ENCODE measurements at regions not wholly inside any gene's neighbourhood (a gene's known extent, or its start where the extent isn't known, plus 50 kb on each side); places are given as distances from the start of the nearest gene placed in this dataset.

DNA sequence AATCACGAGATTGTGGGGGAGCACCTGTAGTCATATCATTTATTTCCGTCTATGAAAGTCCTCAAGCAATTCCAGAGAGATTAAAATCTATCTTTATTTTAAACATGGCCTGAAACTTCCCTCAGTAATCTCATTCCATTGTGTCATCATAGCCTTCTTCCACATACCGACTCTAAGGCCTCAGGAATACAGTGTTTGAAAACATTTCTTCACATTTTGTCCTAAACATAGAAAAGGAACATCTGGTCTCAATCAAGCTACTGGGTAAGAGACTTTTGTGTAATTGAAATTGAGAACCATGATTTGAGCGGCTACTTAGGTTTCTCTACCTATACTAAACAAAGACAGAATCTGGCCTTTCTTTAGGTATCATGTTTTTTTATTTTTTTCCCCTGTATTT lies 78.0 kb upstream of the ELMO1 start:
- Histone ChIP-seq H3K4me3 (no peak overlapping the region), H3K9me3 (peaks cover 0 to under 1% (median 0%) of the 10 kb centered on the region in 4 donors), H3K27ac (no peak overlapping the region), H3K36me3 (no peaks in the 10 kb centered on the region), H3K4me1 (no peaks in the 10 kb centered on the region), H3K27me3 (no peaks in the 10 kb centered on the region)
- TF ChIP-seq POLR2A (IDR thresholded peaks at IDR 0.05) (no peak), EP300 (IDR thresholded peaks at IDR 0.05) (no peak), POLR2AphosphoS5 (IDR thresholded peaks at IDR 0.05) (no peak)
- TF ChIP-seq, protein P1, sequence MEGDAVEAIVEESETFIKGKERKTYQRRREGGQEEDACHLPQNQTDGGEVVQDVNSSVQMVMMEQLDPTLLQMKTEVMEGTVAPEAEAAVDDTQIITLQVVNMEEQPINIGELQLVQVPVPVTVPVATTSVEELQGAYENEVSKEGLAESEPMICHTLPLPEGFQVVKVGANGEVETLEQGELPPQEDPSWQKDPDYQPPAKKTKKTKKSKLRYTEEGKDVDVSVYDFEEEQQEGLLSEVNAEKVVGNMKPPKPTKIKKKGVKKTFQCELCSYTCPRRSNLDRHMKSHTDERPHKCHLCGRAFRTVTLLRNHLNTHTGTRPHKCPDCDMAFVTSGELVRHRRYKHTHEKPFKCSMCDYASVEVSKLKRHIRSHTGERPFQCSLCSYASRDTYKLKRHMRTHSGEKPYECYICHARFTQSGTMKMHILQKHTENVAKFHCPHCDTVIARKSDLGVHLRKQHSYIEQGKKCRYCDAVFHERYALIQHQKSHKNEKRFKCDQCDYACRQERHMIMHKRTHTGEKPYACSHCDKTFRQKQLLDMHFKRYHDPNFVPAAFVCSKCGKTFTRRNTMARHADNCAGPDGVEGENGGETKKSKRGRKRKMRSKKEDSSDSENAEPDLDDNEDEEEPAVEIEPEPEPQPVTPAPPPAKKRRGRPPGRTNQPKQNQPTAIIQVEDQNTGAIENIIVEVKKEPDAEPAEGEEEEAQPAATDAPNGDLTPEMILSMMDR (IDR thresholded peaks at IDR 0.05): no peak
- DNase-seq: no peak
- WGBS, 2 donors: 80 to 84% methylated on average over 4 of the region's 4 CpGs
- intact Hi-C loops (cut with DNase I): no loop called here

DNA sequence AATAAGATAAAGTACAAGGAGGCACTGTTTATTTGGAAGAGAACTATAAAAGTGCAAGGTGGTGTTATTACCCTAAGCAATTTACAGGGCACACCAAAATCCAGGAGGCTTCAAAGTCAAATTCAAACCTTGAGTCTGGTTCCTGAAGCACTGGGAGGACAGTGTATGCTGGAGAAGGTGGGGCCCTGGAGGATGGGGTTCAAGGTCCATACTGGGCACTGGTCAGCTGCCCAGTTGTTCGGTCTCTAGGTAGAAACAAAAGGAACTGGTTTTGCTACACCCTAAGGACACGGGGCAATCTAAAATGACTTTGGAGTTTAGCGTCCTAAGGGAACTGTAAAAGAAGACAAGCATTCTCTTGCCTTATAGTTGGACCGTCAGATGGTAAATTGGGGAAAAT lies 78.4 kb upstream of the ELMO1 start:
- no peak overlapping the region for H3K4me3 ChIP-seq
- 41 to 80% methylated on average over 4 of the region's 4 CpGs for WGBS, 2 donors
- DNase-seq: no peak
- H3K36me3 ChIP-seq: no peaks in the 10 kb centered on the region
- H3K27ac ChIP-seq: no peak overlapping the region
- no peaks in the 10 kb centered on the region for H3K27me3 ChIP-seq
- TF ChIP-seq, protein P1 (IDR thresholded peaks at IDR 0.05): no peak
- TF ChIP-seq POLR2AphosphoS5 (IDR thresholded peaks at IDR 0.05) (no peak), EP300 (IDR thresholded peaks at IDR 0.05) (no peak), POLR2A (IDR thresholded peaks at IDR 0.05) (no peak)
- no peaks in the 10 kb centered on the region for H3K9me3 ChIP-seq
- no peaks in the 10 kb centered on the region for H3K4me1 ChIP-seq
- intact Hi-C loops (cut with DNase I): no loop called here

DNA sequence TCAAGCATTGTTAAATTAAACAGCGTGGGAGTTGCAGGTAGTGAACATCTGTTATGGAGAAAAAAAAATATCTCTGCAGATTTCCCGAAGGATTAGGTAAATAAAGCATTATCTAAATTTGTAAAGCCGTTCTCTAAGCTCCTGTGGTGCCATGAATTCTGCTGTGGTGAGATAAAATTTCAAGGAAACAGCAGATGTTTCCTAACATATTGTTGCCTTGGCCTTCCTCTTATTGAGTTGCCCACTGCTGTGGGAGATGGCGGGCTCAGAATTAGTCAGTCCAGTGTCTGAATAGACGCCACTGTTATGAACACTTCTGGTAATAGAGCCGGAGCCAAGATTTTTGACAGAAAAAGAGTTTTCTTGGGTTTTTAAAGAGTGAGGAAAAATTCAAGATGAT lies 82.6 kb upstream of the ELMO1 start:
- H3K9me3 ChIP-seq: no peaks in the 10 kb centered on the region
- no peak for TF ChIP-seq POLR2A (IDR thresholded peaks at IDR 0.05)
- TF ChIP-seq POLR2AphosphoS5 (IDR thresholded peaks at IDR 0.05): no peak
- TF ChIP-seq, protein P1 (IDR thresholded peaks at IDR 0.05): no peak
- TF ChIP-seq EP300 (IDR thresholded peaks at IDR 0.05): no peak
- WGBS, 2 donors: 52 to 76% methylated on average over 6 of the region's 6 CpGs
- no peak overlapping the region for H3K4me3 ChIP-seq
- H3K4me1 ChIP-seq: no peaks in the 10 kb centered on the region
- H3K27me3 ChIP-seq: no peaks in the 10 kb centered on the region
- no peak overlapping the region for H3K27ac ChIP-seq
- H3K36me3 ChIP-seq: no peaks in the 10 kb centered on the region
- DNase-seq: no peak
- intact Hi-C loops (cut with DNase I): no loop called here

DNA sequence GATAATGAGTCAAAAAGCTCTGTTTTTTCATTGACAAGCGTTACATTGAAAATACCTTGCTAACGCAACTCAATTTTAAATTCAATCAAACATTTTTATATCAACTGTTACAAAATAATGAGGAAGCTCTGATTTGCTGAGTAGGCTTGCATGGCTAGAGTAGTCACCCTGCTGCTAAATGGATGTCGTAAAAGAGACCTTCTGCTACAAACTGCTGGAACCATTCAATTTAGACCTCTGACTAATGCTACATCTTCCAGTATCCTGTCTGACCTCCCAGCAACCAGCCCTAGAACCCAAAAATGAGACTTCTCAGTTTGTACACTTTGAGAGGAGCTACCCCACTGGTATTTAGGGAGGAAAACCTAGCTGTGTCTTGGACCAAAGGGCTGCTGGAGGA lies 84.0 kb upstream of the ELMO1 start:
- intact Hi-C loops (cut with DNase I): no loop called here
- Histone ChIP-seq H3K36me3 (no peaks in the 10 kb centered on the region), H3K4me1 (no peaks in the 10 kb centered on the region), H3K4me3 (no peak overlapping the region), H3K27ac (no peak overlapping the region), H3K9me3 (no peaks in the 10 kb centered on the region), H3K27me3 (no peaks in the 10 kb centered on the region)
- no peak for DNase-seq
- no peak for TF ChIP-seq POLR2A (IDR thresholded peaks at IDR 0.05)
- no peak for TF ChIP-seq POLR2AphosphoS5 (IDR thresholded peaks at IDR 0.05)
- no peak for TF ChIP-seq EP300 (IDR thresholded peaks at IDR 0.05)
- TF ChIP-seq, protein P1 (IDR thresholded peaks at IDR 0.05): no peak
- 92 to 95% methylated on average over 3 of the region's 3 CpGs for WGBS, 2 donors

DNA sequence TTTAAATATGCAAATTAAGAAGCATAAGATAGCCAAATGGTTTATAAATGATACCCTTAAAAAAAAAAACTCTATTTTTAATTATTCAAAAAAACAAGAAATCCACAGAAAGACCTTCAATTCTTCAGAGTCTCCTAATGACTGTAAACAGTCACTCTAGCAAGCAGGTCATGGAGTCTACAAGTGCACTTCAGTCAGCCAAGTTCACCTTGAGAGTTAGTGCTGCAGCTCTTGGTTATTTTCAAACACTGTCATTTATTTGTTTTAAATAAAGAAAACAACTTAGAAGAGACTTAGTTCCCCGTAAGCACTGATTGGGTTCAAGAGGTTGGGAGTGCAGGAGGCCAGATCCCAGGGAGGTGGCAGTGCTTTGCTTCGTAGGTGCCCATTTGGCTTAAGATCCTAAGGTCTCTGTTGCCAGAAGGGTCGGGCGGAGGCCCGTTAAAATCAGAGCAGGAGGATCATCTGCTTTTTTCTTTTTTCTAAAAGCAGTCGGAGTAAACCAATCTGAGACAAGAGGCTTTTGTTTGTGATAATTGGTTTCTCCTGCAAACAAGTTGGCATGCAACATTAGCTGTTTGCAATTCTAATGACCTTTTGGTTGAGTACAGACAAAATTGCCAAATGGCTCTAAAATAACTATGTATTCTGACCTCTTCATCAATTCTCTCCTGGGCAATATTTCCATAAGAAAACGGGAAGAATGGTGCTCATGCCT lies 86.4 kb upstream of the ELMO1 start:
- 60 to 78% methylated on average over 7 of the region's 7 CpGs for WGBS, 2 donors
- Histone ChIP-seq H3K36me3 (no peaks in the 10 kb centered on the region), H3K27ac (no peak overlapping the region), H3K4me1 (no peaks in the 10 kb centered on the region), H3K27me3 (no peaks in the 10 kb centered on the region), H3K4me3 (no peak overlapping the region), H3K9me3 (no peaks in the 10 kb centered on the region)
- intact Hi-C loops (cut with DNase I): no loop called here
- no peak for TF ChIP-seq POLR2A (IDR thresholded peaks at IDR 0.05)
- TF ChIP-seq EP300 (IDR thresholded peaks at IDR 0.05): no peak
- DNase-seq: no peak

Measured in sigmoid colon (tissue), 6 donors.